ENCODE measurements at regions not wholly inside any gene's neighbourhood (a gene's known extent, or its start where the extent isn't known, plus 50 kb on each side); places are given as distances from the start of the nearest gene placed in this dataset.

GRCh38 chr2:55780697-55781096 is 87.1 kb upstream of the PNPT1 start:
- Histone ChIP-seq H3K4me2 (ENCODE audit: control insufficient read depth, extremely low read depth, insufficient read depth, low read depth, low read length) (peak overlapping the region; percentile 78), H3K9me3 (ENCODE audit: control insufficient read depth, low read depth, low read length) (no peaks in the 10 kb centered on the region), H3K4me1 (ENCODE audit: control insufficient read depth, extremely low read depth, insufficient read depth, low read length) (peaks cover 30% of the 10 kb centered on the region), H3K79me2 (ENCODE audit: control insufficient read depth, insufficient read depth, low read length) (no peaks in the 10 kb centered on the region), H3K4me3 (ENCODE audit: control insufficient read depth in 2 of 3, extremely low read depth in 1 of 3, insufficient read depth in 2 of 3, low read depth in 1 of 3, low read length in 3 of 3) (peak overlapping the region in 2 of 3 experiments; percentile 4 to 52), H2AFZ (ENCODE audit: control insufficient read depth, low read length) (peak overlapping the region; percentile 55), H3K36me3 (ENCODE audit: control insufficient read depth in 2 of 2, extremely low read depth in 1 of 2, insufficient read depth in 2 of 2, low read length in 2 of 2) (no peaks in the 10 kb centered on the region), H3K9me1 (ENCODE audit: control insufficient read depth, extremely low read depth, insufficient read depth, low read length) (no peaks in the 10 kb centered on the region), H3K27ac (ENCODE audit: control insufficient read depth, insufficient read depth, low read length) (peak overlapping the region; percentile 92), H3K27me3 (ENCODE audit: control insufficient read depth, extremely low read depth, insufficient read depth, low read length) (no peaks in the 10 kb centered on the region), H4K20me1 (ENCODE audit: control insufficient read depth, extremely low read depth, insufficient read depth, low read length) (no peaks in the 10 kb centered on the region), H3K9ac (ENCODE audit: control insufficient read depth, extremely low read depth, insufficient read depth, low read length) (peak overlapping the region; percentile 35)
- dilution Hi-C loops (cut with MboI; ENCODE audit: extremely low pct_ligation_motif_present, low sequenced_read_pairs), result no loop called here
- DNase-seq (ENCODE audit: low read depth, low spot score) (no peak), FAIRE-seq (peak; percentile 48)
- no peak for TF ChIP-seq EZH2 (IDR thresholded peaks at IDR 0.05; ENCODE audit: low read length)

GRCh38 chr2:55779459-55780421 is 86.1 kb upstream of the PNPT1 start:
- peak; percentile 99 for FAIRE-seq
- no peaks in the 10 kb centered on the region for H3K36me3 ChIP-seq (ENCODE audit: control insufficient read depth in 2 of 2, extremely low read depth in 1 of 2, insufficient read depth in 2 of 2, low read length in 2 of 2)
- peak overlapping the region in 2 of 3 experiments; percentile 11 to 52 for H3K4me3 ChIP-seq (ENCODE audit: control insufficient read depth in 2 of 3, extremely low read depth in 1 of 3, insufficient read depth in 2 of 3, low read depth in 1 of 3, low read length in 3 of 3)
- peak overlapping the region; percentile 92 for H3K27ac ChIP-seq (ENCODE audit: control insufficient read depth, insufficient read depth, low read length)
- peaks cover 30% of the 10 kb centered on the region for H3K4me1 ChIP-seq (ENCODE audit: control insufficient read depth, extremely low read depth, insufficient read depth, low read length)
- H2AFZ ChIP-seq (ENCODE audit: control insufficient read depth, low read length), result peak overlapping the region; percentile 83
- TF ChIP-seq CTCF (optimal IDR thresholded peaks at IDR 0.05 in 1 of 3, IDR thresholded peaks at IDR 0.05 in 1 of 3, conservative IDR thresholded peaks at IDR 0.05 in 1 of 3; ENCODE audit: extremely low read depth in 1 of 3, insufficient read depth in 2 of 3, low read length in 3 of 3) (no peak), EZH2 (IDR thresholded peaks at IDR 0.05; ENCODE audit: low read length) (no peak)
- H3K4me2 ChIP-seq (ENCODE audit: control insufficient read depth, extremely low read depth, insufficient read depth, low read depth, low read length), result peak overlapping the region; percentile 78
- no peaks in the 10 kb centered on the region for H3K9me1 ChIP-seq (ENCODE audit: control insufficient read depth, extremely low read depth, insufficient read depth, low read length)
- H3K27me3 ChIP-seq (ENCODE audit: control insufficient read depth, extremely low read depth, insufficient read depth, low read length), result no peaks in the 10 kb centered on the region
- H3K79me2 ChIP-seq (ENCODE audit: control insufficient read depth, insufficient read depth, low read length), result no peaks in the 10 kb centered on the region
- peak; percentile 80 for DNase-seq (ENCODE audit: low read depth, low spot score)
- H3K9ac ChIP-seq (ENCODE audit: control insufficient read depth, extremely low read depth, insufficient read depth, low read length), result peak overlapping the region; percentile 51
- no peaks in the 10 kb centered on the region for H3K9me3 ChIP-seq (ENCODE audit: control insufficient read depth, low read depth, low read length)
- no peaks in the 10 kb centered on the region for H4K20me1 ChIP-seq (ENCODE audit: control insufficient read depth, extremely low read depth, insufficient read depth, low read length)
- dilution Hi-C loops (cut with MboI; ENCODE audit: extremely low pct_ligation_motif_present, low sequenced_read_pairs), result no loop called here
